Sigmoid colon (tissue), 3 donors: ENCODE measurements at regions not wholly inside any gene's neighbourhood (a gene's known extent, or its start where the extent isn't known, plus 50 kb on each side); places are given as distances from the start of the nearest gene placed in this dataset.

ENCODE experiments used
- POLR2A ChIP-seq, 2 donors: fragments of 450-650 bp; IDR thresholded peaks; one replicate each; pipeline ENCODE4 v1.6.1; 2016; ENCODE audit warnings: antibody characterized with exemption in 2 of 2, mild to moderate bottlenecking in 2 of 2, moderate library complexity in 2 of 2
- TF ChIP-seq, protein P1 (sequence below), 4 experiments: fragments of 450-650 bp in 3 of 4; fragments of 200-600 bp in 1 of 4; IDR thresholded peaks; one replicate each; pipeline ENCODE4 v1.5.1; 2016 to 2019; ENCODE audit warnings: antibody characterized with exemption in 4 of 4, mild to moderate bottlenecking in 3 of 4, moderate library complexity in 2 of 4

DNA sequence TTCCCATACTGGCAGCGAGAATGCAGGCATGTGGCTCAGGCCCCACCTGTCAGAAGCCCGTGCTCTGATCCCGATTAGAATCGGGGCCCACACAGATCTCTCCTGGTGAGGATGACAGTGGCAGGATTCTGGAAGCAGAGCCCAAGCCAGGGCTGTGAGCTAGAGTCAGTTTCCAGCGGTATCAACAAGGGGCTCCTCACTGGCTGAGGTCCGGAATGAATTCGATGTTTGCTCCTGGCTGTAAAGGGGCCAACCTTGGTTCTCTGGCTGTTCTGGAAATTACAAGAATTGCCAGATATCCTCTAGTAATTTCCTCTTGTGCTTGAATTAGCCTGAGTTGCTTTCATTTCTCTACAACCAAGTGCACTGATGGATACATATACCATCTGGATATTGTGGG is 129.1 kb upstream of the SPRY4 start:
- TF ChIP-seq, protein P1, sequence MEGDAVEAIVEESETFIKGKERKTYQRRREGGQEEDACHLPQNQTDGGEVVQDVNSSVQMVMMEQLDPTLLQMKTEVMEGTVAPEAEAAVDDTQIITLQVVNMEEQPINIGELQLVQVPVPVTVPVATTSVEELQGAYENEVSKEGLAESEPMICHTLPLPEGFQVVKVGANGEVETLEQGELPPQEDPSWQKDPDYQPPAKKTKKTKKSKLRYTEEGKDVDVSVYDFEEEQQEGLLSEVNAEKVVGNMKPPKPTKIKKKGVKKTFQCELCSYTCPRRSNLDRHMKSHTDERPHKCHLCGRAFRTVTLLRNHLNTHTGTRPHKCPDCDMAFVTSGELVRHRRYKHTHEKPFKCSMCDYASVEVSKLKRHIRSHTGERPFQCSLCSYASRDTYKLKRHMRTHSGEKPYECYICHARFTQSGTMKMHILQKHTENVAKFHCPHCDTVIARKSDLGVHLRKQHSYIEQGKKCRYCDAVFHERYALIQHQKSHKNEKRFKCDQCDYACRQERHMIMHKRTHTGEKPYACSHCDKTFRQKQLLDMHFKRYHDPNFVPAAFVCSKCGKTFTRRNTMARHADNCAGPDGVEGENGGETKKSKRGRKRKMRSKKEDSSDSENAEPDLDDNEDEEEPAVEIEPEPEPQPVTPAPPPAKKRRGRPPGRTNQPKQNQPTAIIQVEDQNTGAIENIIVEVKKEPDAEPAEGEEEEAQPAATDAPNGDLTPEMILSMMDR (IDR thresholded peaks at IDR 0.05): no peak
- no peak for TF ChIP-seq POLR2A (IDR thresholded peaks at IDR 0.05)
